Peyer's patch (tissue), 4 donors: ENCODE measurements at regions not wholly inside any gene's neighbourhood (a gene's known extent, or its start where the extent isn't known, plus 50 kb on each side); places are given as distances from the start of the nearest gene placed in this dataset.

Experiments
- POLR2A ChIP-seq, 2 donors: fragments of 450-650 bp; IDR thresholded peaks; one replicate each; pipeline ENCODE4 v1.5.1; 2017; ENCODE audit warnings: antibody characterized with exemption in 2 of 2, mild to moderate bottlenecking in 2 of 2, moderate library complexity in 2 of 2
- TF ChIP-seq, protein P1 (sequence below), 6 experiments: fragments of 450-650 bp in 4 of 6; fragments of 200-600 bp in 2 of 6; sonication (generic) in 1 of 6; IDR thresholded peaks; one replicate each; pipeline ENCODE4 v1.5.1; 2017 to 2019; ENCODE audit warnings: antibody characterized with exemption in 6 of 6, mild to moderate bottlenecking in 3 of 6, moderate library complexity in 1 of 6

GRCh38 chr15:31733424-31733823 lies 296.9 kb upstream of the CHRNA7 start:
- TF ChIP-seq, protein P1, sequence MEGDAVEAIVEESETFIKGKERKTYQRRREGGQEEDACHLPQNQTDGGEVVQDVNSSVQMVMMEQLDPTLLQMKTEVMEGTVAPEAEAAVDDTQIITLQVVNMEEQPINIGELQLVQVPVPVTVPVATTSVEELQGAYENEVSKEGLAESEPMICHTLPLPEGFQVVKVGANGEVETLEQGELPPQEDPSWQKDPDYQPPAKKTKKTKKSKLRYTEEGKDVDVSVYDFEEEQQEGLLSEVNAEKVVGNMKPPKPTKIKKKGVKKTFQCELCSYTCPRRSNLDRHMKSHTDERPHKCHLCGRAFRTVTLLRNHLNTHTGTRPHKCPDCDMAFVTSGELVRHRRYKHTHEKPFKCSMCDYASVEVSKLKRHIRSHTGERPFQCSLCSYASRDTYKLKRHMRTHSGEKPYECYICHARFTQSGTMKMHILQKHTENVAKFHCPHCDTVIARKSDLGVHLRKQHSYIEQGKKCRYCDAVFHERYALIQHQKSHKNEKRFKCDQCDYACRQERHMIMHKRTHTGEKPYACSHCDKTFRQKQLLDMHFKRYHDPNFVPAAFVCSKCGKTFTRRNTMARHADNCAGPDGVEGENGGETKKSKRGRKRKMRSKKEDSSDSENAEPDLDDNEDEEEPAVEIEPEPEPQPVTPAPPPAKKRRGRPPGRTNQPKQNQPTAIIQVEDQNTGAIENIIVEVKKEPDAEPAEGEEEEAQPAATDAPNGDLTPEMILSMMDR (IDR thresholded peaks at IDR 0.05): no peak
- no peak for TF ChIP-seq POLR2A (IDR thresholded peaks at IDR 0.05)
